HG02885 (cell line): ENCODE measurements at regions not wholly inside any gene's neighbourhood (a gene's known extent, or its start where the extent isn't known, plus 50 kb on each side); places are given as distances from the start of the nearest gene placed in this dataset.
"Not testable (repeated sequence)": the region's sequence is repeated elsewhere in the genome, so short reads cannot be mapped to it uniquely, and the experiment has no call there.

Experiments
- ATAC-seq: cut with Tn5 transposase; IDR thresholded peaks from one replicate; pipeline ENCODE4 v1.9.1; 2021; ENCODE audit warnings: mild to moderate bottlenecking; ENCODE audit not compliant: unreplicated experiment, poor library complexity

DNA sequence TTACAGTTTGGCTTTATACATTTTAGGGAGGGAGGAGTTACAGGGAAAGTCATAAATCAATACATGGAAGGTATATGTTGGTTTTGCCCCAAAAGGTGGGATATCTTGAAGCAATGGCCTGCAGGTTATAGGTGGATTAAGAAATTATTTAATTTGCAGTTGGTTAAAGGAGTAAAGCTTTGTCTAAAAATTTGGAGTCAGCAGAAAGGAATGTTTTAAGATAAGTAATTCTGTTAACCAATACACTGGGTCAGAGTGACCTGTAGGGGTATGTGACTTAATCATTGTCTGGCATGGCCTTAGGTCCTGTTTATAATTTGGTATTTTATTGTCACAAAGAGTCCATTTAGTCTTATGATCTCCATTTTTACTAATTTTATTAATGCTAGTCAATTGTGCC, 115.0 kb downstream of the AGTR2 start:
- no peak for ATAC-seq

DNA sequence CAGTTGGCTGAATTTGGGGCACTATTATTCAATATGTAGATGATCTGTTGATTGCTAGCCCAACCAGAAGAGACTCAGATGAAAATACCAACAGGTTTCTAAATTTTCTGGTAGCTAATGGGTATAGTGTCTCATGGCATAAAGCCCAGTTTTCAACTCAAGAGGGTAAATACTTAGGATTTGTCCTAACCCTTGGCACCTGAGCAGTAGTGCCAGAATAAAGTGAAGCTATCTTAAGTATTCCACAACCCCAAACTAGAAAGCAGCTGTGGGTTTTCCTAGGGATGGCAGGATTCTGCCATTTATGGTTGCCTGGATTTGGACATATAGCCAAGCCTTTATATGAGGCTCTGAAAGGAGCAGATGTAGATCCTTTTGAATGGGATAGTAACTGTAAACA, 119.0 kb downstream of the AGTR2 start:
- no peak for ATAC-seq

DNA sequence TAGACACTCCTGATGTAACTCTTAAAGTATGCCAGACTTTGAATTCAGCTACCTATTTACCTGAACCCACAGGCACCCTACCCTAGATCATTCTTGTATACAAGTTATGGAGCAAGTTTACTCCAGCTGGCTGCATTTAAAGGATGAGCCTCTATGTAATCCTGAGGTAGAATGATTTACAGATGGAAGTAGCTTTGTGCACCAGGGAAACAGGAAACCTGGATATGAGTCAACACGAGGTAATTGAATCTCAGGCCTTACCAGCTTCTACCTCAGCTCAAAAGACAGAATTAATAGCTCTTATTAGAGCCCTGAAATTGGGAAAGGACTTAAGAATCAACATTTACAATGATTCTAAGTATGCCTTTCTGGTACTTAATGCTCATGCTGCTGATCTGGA, 119.8 kb downstream of the AGTR2 start:
- no peak for ATAC-seq

DNA sequence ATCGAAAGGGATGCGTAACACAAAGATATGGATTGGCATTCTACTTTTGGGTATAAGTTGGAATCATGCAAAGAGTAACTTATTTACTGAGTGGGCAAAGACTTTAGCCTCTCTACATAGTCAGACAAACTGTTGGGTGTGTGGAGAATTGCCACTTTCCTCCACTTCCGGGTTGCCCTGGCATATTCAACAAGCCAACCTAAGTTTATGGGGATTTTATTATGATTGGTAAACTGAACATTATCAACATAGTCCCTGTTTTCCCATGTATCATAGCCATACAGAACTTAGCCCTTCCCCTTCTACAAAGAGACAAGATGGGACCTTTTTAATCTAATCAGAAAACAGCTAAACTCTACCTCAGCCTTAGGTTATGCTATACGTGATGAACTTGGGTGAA, 121.6 kb downstream of the AGTR2 start:
- no peak for ATAC-seq

DNA sequence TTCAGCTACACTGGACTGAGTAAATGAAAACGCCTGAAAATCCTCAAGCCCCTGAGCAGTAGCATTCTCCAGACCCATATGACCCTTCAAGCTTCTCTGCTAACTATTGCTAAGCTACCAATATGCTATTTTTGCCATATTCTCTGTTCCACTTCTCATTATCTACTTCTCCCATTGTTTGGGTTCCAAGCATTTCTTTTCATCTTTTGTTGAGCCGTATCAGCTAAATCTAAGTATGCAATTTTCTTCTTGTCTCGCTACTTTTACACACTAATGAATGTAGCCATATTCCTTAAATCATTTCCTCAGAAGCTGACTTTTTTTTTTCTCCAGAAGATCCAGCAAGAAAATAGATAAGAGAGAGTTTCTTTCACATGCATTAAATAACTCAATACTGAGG, 128.4 kb downstream of the AGTR2 start:
- no peak for ATAC-seq

DNA sequence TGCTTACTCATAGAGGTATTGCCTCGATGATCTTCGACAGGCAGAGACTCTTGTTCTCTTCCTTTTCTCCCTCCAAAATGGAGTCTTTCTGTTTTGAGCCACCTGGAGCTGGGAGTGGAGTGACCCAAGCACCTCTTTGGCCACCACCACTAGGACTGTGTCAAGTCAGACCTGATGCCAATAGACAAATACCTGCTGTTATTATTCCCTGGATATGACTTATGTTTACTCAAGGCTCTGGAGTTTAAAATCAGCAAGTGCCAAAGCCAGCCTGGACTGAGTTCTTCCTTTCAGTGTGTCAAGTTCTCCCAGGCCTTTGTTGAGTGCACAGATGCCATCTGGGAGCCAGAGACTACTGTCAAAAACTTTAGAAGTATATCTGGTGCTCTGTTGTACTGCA, 130.2 kb upstream of the SLC6A14 start:
- no peak for ATAC-seq

DNA sequence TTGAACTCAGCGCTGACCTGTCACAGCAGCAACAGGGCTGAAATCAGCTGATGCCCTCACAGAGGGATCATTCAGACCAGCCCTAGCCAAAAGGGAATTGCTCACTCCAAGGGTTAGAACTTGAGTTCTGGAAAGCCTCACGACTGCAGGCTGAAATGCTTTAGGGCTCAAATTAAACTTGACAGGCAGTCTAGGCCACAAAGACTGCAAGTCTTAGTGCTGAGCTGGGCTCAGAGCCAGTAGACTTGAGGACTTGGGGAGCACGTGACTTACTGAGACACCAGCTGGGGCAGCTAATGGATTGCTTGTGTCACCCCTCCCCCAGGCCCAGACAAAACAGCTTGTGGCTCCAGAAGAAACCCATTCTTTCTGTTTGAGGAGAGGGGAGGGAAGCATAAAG, 119.0 kb upstream of the SLC6A14 start:
- no peak for ATAC-seq

DNA sequence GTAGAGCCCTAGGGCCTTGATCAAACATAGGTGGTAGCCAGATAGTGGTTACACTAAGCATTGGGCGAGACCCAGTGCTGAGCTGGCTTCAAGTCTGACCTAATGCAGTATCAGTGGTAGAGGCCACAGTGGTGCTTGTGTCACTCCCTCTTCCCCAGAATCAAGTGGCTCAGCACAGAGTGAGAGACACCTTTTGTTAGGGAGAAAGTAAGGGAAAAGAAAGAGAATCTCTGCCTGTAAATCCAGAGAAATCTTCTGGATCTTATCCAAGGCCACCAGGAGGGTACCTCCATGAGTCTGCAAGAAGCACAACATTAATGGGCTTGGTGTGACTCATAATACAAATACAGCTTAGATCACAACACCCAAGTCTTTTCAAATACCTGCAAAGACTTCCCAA, 117.7 kb upstream of the SLC6A14 start:
- no peak for ATAC-seq

DNA sequence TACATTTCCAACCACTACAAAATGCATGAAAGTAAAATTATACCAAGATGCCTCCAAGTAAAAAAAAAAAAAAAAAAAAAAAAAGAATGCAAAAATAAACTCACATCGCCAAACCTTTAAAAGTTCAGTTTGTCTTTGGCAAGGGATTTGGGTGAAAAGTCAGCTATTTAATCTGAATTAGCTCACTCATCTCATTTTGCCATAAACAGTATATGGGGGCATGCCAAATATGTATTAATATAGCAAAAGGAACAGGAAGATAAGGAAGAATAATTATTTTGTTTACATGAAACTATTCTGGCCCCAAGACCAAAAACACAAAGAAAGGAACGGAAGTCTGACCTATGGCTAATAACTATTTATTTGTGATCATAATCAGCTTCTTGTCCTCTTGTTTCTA, 114.7 kb upstream of the SLC6A14 start:
- no peak for ATAC-seq

DNA sequence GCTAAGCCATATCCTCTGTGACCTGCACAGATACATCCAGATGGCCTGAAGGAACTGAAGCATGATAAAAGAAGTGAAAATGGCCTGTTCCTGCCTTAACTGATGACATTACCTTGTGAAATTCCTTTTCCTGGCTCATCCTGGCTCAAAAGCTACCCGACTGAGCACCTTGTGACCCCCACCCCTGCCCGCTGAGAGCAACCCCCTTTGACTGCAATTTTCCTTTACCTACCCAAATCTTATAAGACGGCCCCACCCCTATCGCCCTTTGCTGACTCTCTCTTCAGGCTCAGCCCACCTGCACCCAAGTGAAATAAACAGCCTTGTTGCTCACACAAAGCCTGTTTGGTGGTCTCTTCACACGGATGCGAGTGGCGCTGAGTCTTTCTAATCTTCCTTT, 104.4 kb upstream of the SLC6A14 start:
- ATAC-seq, result not testable (repeated sequence)

DNA sequence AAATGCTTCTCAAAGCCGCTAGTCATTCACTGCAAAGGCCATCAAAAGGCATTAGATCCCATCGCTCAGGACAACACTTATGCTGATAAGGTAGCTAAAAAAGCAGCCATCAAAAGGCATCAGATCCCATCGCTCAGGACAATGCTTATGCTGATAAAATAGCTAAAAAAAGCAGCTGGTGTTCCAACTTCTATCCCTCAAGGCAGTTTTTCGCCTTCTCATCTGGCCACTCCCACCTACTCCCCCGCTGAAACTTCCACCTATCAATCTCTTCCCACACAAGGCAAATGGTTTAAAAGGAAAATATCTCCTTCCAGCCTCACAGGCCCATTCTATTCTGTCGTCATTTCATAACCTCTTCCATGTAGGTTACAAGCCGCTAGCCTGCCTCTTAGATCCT, 101.6 kb upstream of the SLC6A14 start:
- not testable (repeated sequence) for ATAC-seq

DNA sequence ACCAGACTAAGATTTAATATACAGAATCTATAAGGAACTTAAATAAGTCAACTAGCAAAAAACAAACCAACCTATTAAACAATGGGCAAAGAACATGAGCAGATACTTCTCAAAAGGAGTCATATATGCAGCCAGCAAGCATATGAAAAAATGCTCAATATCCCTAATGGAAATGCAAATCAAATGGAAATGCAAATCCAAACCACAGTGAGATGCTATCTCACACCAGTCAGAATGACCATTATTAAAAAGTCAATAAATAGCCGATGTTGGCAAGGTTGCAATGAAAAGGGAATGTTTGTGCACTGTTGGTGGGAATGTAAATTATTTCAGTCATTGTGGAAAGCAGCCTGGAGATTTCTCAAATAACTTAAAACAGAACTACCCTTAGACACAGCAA, 97.0 kb upstream of the SLC6A14 start:
- ATAC-seq, result no peak

DNA sequence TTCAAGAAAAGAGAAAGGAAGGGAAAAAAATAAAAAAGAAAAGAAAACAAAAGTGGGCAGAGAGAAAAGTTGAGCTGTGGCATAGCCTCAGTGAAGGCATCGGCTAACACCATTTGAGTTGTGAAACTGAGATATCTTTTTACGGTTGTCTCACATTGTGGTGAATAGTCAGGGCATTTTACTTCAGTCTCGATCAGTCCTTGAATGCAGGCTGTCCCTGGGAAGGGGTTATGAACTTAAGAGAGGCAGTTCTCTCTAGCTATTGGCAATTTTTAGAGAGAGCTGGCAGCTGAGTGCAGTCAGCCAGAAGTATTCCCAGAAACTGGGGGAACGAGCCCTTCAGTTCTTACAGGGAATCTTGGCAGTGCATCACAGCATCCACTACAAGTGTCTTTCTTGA, 93.5 kb upstream of the SLC6A14 start:
- no peak for ATAC-seq

DNA sequence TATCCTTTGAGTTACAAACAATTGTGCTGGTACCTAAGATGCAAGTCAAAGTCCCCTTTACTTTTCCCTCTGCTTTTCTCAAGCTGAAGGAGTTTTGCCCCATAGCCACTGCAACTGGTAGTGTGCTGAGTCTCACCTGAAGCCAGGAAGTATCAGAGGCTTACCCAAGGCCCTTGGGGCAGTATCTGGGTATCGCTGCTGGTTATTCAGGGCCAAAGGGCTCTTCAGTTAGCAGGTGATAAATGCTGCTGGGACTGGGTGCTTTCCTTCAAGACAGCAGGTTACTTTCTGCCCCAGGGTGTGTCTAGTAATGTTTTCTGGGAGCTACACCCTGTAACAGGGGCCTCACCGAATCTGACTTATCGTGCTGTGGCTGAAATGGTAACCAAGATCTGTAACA, 90.4 kb upstream of the SLC6A14 start:
- ATAC-seq, result no peak

DNA sequence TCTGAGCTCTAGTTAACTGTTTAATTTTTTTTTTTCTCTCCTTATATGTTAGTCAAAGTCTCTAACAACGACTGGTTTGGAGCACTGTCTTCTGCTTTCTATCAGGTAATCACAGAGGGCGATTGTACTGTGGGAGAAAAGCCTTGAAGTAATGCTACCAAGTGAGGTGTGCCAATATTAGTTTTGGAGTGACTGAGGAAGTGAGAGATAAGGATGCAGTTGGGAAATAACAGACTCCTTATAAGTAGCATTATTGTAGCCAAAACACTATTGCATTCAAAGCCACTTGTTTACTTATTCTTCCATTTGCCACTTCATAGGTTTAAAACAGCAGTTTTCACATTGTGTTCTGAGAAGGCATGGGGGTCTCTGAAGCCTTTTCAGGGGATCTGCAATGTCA, 79.1 kb upstream of the SLC6A14 start:
- ATAC-seq, result no peak

DNA sequence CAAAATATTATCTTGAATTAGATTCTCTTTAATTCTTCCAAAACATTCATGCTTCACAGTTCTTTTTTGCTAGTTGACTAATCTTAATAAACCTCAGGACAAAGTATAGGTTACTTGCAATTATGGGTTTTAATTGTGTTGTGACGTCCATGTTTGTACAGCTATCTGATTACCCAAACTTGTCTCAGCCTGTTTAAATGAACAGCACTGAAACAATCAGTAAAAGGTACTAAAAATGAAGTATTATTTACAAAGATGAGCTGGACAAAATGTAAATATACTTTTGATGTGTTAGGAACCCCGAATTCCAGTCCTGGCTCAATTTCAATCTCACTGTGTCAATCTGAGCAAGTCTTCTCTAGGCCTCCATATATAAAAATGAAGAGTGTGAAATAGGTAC, 57.4 kb upstream of the SLC6A14 start:
- ATAC-seq, result no peak

DNA sequence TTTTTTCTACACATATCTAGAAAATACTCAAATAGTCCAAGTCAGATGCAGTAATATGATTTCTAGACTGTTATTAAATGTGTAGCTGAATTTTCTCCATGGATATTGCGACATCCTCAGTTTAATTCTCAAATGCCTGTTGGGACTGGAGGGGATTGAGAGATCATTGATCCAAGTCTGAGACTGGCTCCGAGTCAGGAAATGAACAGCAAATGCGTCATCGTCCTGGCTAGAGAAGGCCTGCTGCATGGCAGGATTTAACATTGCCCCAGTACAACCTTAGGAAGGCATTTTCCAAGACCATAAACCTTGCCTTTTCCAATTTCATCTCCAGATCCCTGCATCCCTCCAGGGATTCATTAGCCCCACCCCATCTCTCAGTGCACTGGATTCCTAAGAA, 56.6 kb upstream of the SLC6A14 start:
- no peak for ATAC-seq

DNA sequence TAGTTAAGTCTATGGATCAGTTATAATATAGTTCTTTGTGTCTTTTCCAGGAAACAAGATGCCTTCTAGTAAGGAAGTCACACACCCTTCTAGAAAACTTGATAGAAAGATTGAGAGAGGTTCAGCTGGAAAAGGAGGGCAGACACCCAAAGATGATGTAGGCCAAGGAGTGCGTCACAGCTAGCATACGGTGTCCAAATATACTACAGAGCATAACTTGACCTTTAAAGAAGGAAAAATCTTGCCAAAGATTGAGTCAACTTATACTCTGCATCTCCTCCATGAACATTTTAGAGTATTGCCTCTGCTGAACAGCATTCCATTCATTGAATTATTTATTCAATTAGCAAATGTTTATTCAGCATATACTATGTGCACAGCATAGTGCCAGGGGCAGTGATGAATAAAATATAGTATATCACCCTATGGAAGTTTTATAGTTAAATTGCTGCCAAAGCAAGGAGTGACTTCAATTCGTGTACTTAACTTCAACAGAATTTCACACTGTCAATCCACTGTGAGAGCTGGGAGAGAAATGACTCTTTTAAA, 51.9 kb upstream of the SLC6A14 start:
- no peak for ATAC-seq
